ENCODE measurements at regions not wholly inside any gene's neighbourhood (a gene's known extent, or its start where the extent isn't known, plus 50 kb on each side); places are given as distances from the start of the nearest gene placed in this dataset.

- no peak overlapping the region for H3K4me3 ChIP-seq (ENCODE audit: control insufficient read depth in 2 of 3, extremely low read depth in 1 of 3, insufficient read depth in 2 of 3, low read depth in 1 of 3, low read length in 3 of 3)
- no peak for FAIRE-seq
- peaks cover 6% of the 10 kb centered on the region for H3K4me1 ChIP-seq (ENCODE audit: control insufficient read depth, extremely low read depth, insufficient read depth, low read length)
- H3K9ac ChIP-seq (ENCODE audit: control insufficient read depth, extremely low read depth, insufficient read depth, low read length), result no peak overlapping the region
- H3K9me1 ChIP-seq (ENCODE audit: control insufficient read depth, extremely low read depth, insufficient read depth, low read length), result no peaks in the 10 kb centered on the region
- no peak overlapping the region for H3K27ac ChIP-seq (ENCODE audit: control insufficient read depth, insufficient read depth, low read length)
- dilution Hi-C loops (cut with MboI; ENCODE audit: extremely low pct_ligation_motif_present, low sequenced_read_pairs), result no loop called here
- TF ChIP-seq EZH2 (IDR thresholded peaks at IDR 0.05; ENCODE audit: low read length), result no peak
- no peak for TF ChIP-seq CTCF (optimal IDR thresholded peaks at IDR 0.05 in 1 of 3, IDR thresholded peaks at IDR 0.05 in 1 of 3, conservative IDR thresholded peaks at IDR 0.05 in 1 of 3; ENCODE audit: extremely low read depth in 1 of 3, insufficient read depth in 2 of 3, low read length in 3 of 3)
- H3K4me2 ChIP-seq (ENCODE audit: control insufficient read depth, extremely low read depth, insufficient read depth, low read depth, low read length), result no peak overlapping the region
- H3K27me3 ChIP-seq (ENCODE audit: control insufficient read depth, extremely low read depth, insufficient read depth, low read length), result peaks cover 3% of the 10 kb centered on the region
- no peak for DNase-seq (ENCODE audit: low read depth, low spot score)
- no peaks in the 10 kb centered on the region for H3K79me2 ChIP-seq (ENCODE audit: control insufficient read depth, insufficient read depth, low read length)
- H3K36me3 ChIP-seq (ENCODE audit: control insufficient read depth in 2 of 2, extremely low read depth in 1 of 2, insufficient read depth in 2 of 2, low read length in 2 of 2), result no peaks in the 10 kb centered on the region
- H2AFZ ChIP-seq (ENCODE audit: control insufficient read depth, low read length), result no peak overlapping the region
- no peaks in the 10 kb centered on the region for H4K20me1 ChIP-seq (ENCODE audit: control insufficient read depth, extremely low read depth, insufficient read depth, low read length)
- no peaks in the 10 kb centered on the region for H3K9me3 ChIP-seq (ENCODE audit: control insufficient read depth, low read depth, low read length)
Observed at GRCh38 chr4:109378511-109378910, 55.1 kb upstream of the SEC24B start.

DNA sequence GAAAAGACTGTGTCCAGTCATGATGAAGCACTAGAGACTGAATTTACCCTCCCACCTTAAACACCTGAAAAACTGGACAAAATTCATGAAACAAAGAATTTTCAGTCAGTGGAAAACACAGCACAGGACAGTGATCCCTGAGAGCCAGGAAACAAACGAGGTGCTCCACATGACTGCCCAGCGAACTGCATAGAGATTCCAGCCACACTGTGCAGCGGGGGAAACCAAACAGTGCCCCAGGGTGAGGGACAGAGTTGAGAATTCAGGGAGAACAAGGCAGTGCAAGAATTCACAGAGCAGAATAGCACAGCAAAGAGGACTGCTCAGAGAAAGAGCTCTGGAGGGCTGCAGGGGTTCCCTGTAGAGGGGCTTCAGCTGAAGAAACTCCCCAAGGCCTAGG, 55.5 kb upstream of the SEC24B start:
- H3K27ac ChIP-seq (ENCODE audit: control insufficient read depth, insufficient read depth, low read length), result no peak overlapping the region
- no peaks in the 10 kb centered on the region for H3K9me3 ChIP-seq (ENCODE audit: control insufficient read depth, low read depth, low read length)
- H3K4me1 ChIP-seq (ENCODE audit: control insufficient read depth, extremely low read depth, insufficient read depth, low read length), result peaks cover 6% of the 10 kb centered on the region
- H3K4me2 ChIP-seq (ENCODE audit: control insufficient read depth, extremely low read depth, insufficient read depth, low read depth, low read length), result no peak overlapping the region
- H3K36me3 ChIP-seq (ENCODE audit: control insufficient read depth in 2 of 2, extremely low read depth in 1 of 2, insufficient read depth in 2 of 2, low read length in 2 of 2), result no peaks in the 10 kb centered on the region
- TF ChIP-seq EZH2 (IDR thresholded peaks at IDR 0.05; ENCODE audit: low read length) (no peak), CTCF (optimal IDR thresholded peaks at IDR 0.05 in 1 of 3, IDR thresholded peaks at IDR 0.05 in 1 of 3, conservative IDR thresholded peaks at IDR 0.05 in 1 of 3; ENCODE audit: extremely low read depth in 1 of 3, insufficient read depth in 2 of 3, low read length in 3 of 3) (no peak)
- FAIRE-seq, result no peak
- dilution Hi-C loops (cut with MboI; ENCODE audit: extremely low pct_ligation_motif_present, low sequenced_read_pairs), result no loop called here
- no peaks in the 10 kb centered on the region for H3K9me1 ChIP-seq (ENCODE audit: control insufficient read depth, extremely low read depth, insufficient read depth, low read length)
- H3K79me2 ChIP-seq (ENCODE audit: control insufficient read depth, insufficient read depth, low read length), result no peaks in the 10 kb centered on the region
- H3K9ac ChIP-seq (ENCODE audit: control insufficient read depth, extremely low read depth, insufficient read depth, low read length), result no peak overlapping the region
- H3K27me3 ChIP-seq (ENCODE audit: control insufficient read depth, extremely low read depth, insufficient read depth, low read length), result peaks cover 3% of the 10 kb centered on the region
- no peak overlapping the region for H2AFZ ChIP-seq (ENCODE audit: control insufficient read depth, low read length)
- H4K20me1 ChIP-seq (ENCODE audit: control insufficient read depth, extremely low read depth, insufficient read depth, low read length), result no peaks in the 10 kb centered on the region
- no peak for DNase-seq (ENCODE audit: low read depth, low spot score)
- no peak overlapping the region for H3K4me3 ChIP-seq (ENCODE audit: control insufficient read depth in 2 of 3, extremely low read depth in 1 of 3, insufficient read depth in 2 of 3, low read depth in 1 of 3, low read length in 3 of 3)
